Liver (tissue), 7 donors: ENCODE measurements at regions not wholly inside any gene's neighbourhood (a gene's known extent, or its start where the extent isn't known, plus 50 kb on each side); places are given as distances from the start of the nearest gene placed in this dataset.

ENCODE experiments used
- DNase-seq: peaks from one replicate; pipeline ENCODE4 v3.0.0-alpha.2; 2017; ENCODE audit warnings: low spot score
- H3K27ac ChIP-seq, 2 donors: one replicate each; pipeline ENCODE4 v1.7.0; 2013; ENCODE audit warnings: inconsistent platforms in 2 of 2, low read length in 2 of 2, control low read depth in 1 of 2, low read depth in 1 of 2, mild to moderate bottlenecking in 1 of 2
- H3K27me3 ChIP-seq, 4 donors: one replicate each; pipeline versions ENCODE4 v1.6.1 to v1.7.0; 2013; ENCODE audit warnings: low read length in 3 of 4, inconsistent platforms in 1 of 4, mild to moderate bottlenecking in 1 of 4, moderate library complexity in 1 of 4; ENCODE audit not compliant: control insufficient read depth in 4 of 4, insufficient read depth in 4 of 4
- H3K36me3 ChIP-seq, 4 donors: one replicate each; pipeline versions ENCODE4 v1.6.1 to v1.7.0; 2013; ENCODE audit warnings: low read length in 3 of 4, mild to moderate bottlenecking in 3 of 4, low read depth in 1 of 4, moderate library complexity in 1 of 4; ENCODE audit not compliant: control insufficient read depth in 4 of 4, insufficient read depth in 3 of 4
- H3K4me1 ChIP-seq, 4 donors: one replicate each; pipeline versions ENCODE4 v1.6.1 to v1.7.0; 2013; ENCODE audit warnings: low read length in 3 of 4, mild to moderate bottlenecking in 3 of 4, moderate library complexity in 1 of 4; ENCODE audit not compliant: control insufficient read depth in 4 of 4, insufficient read depth in 4 of 4
- H3K4me3 ChIP-seq, 3 donors: one replicate each; pipeline versions ENCODE4 v1.6.1 to v1.7.0; 2013; ENCODE audit warnings: low read length in 3 of 3, control low read depth in 1 of 3, low read depth in 1 of 3, mild to moderate bottlenecking in 1 of 3
- H3K9ac ChIP-seq, 2 donors: one replicate each; pipeline ENCODE4 v1.7.0; 2013; ENCODE audit warnings: low read length in 2 of 2, mild to moderate bottlenecking in 2 of 2, moderate library complexity in 2 of 2, control low read depth in 1 of 2, low read depth in 1 of 2
- H3K9me3 ChIP-seq, 4 donors: one replicate each; pipeline versions ENCODE4 v1.6.1 to v1.7.0; 2013; ENCODE audit warnings: low read length in 3 of 4; ENCODE audit not compliant: control insufficient read depth in 4 of 4
- EGR1 ChIP-seq, 2 donors: IDR thresholded peaks; 2 replicates each; pipeline ENCODE4 v1.6.1; 2016 to 2018; ENCODE audit warnings: antibody characterized with exemption in 2 of 2, low read depth in 2 of 2
- FOXA1 ChIP-seq: IDR thresholded peaks from 2 replicates; pipeline ENCODE4 v1.6.1; 2016; ENCODE audit warnings: antibody characterized with exemption
- FOXA2 ChIP-seq: IDR thresholded peaks from 2 replicates; pipeline ENCODE4 v1.6.1; 2016; ENCODE audit warnings: antibody characterized with exemption
- HNF4A ChIP-seq, 2 donors: conservative IDR thresholded peaks; 2 replicates each; pipeline ENCODE4 v1.6.1; 2016; ENCODE audit warnings: antibody characterized with exemption in 2 of 2, mild to moderate bottlenecking in 2 of 2
- HNF4G ChIP-seq: IDR thresholded peaks from 2 replicates; pipeline ENCODE4 v1.6.1; 2016; ENCODE audit warnings: antibody characterized with exemption
- NR2F2 ChIP-seq: IDR thresholded peaks from 2 replicates; pipeline ENCODE4 v1.6.1; 2016; ENCODE audit warnings: antibody characterized with exemption
- RAD21 ChIP-seq, 2 donors: IDR thresholded peaks; 2 replicates each; pipeline ENCODE4 v1.6.1; 2016; ENCODE audit warnings: antibody characterized with exemption in 2 of 2, mild to moderate bottlenecking in 2 of 2
- SP1 ChIP-seq: IDR thresholded peaks from 2 replicates; pipeline ENCODE4 v1.6.1; 2018; ENCODE audit warnings: antibody characterized with exemption, mild to moderate bottlenecking
- TAF1 ChIP-seq: conservative IDR thresholded peaks from 2 replicates; pipeline ENCODE4 v1.6.1; 2016; ENCODE audit warnings: antibody characterized with exemption, mild to moderate bottlenecking
- WGBS: extraction: QIAGEN DNeasy Blood & Tissue Kit; methylation state at CpG from one replicate; pipeline ENCODE4 v1.1.7; 2013; 5-methylcytosine and 5-hydroxymethylcytosine counted together
- TF ChIP-seq, protein P1 (sequence below): IDR thresholded peaks from 2 replicates; pipeline ENCODE4 v1.6.1; 2016; ENCODE audit warnings: antibody characterized with exemption, mild to moderate bottlenecking
- TF ChIP-seq, protein P2 (sequence below): IDR thresholded peaks from 2 replicates; pipeline ENCODE4 v1.6.1; 2016; ENCODE audit warnings: antibody characterized with exemption
- TF ChIP-seq, protein P3 (sequence below): IDR thresholded peaks from 2 replicates; pipeline ENCODE4 v1.6.1; 2016; ENCODE audit warnings: antibody characterized with exemption
- TF ChIP-seq, protein P4 (sequence below): IDR thresholded peaks from 2 replicates; pipeline ENCODE4 v1.6.1; 2016; ENCODE audit warnings: antibody characterized with exemption
- donor health status: healthy.
- donor health status: healthy.
- donor health status: healthy.
- donor health status: healthy.

DNA sequence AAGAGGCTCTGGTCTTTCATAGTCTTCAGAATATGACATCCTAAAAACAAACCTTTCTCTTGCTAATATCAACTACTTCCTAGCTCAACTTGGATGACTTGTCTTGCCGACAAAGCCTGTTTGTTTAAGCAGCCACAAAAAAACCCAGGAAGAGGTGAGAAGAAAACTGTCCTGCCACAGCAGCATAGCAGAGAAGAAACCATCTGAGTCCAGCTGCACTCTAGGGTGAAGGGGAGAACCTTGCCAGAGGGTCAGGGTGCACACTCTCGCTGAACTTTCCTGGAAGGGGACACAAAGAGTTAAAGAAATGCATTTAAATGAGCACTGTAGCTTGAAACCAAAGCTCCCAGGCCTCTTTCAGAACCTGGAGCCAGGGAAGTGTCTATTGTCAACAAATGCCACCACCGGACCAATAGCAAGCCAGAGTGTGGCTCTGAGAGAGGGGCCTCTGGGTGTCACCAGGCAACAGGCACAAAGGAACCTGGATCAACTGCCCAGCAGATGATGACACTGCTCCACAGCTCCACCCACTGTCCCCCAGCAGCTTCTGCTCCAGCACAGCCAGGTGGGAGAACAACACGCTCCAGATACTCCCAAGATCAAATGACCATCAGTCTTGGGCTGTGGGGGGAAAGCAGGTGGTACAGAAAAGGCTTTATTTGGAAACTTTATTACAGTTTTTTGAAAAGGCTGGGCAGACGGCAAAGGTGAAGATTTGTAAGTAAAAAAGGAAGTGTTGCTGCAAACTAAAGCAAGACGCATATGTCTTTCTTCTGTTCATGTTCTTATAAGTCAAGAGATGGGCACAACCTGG, 105.7 kb downstream of the RASSF10 start:
- WGBS = 80% methylated on average over 6 of the region's 6 CpGs
- Histone ChIP-seq H3K36me3 (no peaks in the 10 kb centered on the region), H3K27ac (no peak overlapping the region), H3K9ac (no peak overlapping the region), H3K9me3 (no peaks in the 10 kb centered on the region), H3K4me3 (no peak overlapping the region), H3K27me3 (no peaks in the 10 kb centered on the region), H3K4me1 (no peaks in the 10 kb centered on the region)
- peak; percentile 39 for DNase-seq
- TF ChIP-seq, protein P1, sequence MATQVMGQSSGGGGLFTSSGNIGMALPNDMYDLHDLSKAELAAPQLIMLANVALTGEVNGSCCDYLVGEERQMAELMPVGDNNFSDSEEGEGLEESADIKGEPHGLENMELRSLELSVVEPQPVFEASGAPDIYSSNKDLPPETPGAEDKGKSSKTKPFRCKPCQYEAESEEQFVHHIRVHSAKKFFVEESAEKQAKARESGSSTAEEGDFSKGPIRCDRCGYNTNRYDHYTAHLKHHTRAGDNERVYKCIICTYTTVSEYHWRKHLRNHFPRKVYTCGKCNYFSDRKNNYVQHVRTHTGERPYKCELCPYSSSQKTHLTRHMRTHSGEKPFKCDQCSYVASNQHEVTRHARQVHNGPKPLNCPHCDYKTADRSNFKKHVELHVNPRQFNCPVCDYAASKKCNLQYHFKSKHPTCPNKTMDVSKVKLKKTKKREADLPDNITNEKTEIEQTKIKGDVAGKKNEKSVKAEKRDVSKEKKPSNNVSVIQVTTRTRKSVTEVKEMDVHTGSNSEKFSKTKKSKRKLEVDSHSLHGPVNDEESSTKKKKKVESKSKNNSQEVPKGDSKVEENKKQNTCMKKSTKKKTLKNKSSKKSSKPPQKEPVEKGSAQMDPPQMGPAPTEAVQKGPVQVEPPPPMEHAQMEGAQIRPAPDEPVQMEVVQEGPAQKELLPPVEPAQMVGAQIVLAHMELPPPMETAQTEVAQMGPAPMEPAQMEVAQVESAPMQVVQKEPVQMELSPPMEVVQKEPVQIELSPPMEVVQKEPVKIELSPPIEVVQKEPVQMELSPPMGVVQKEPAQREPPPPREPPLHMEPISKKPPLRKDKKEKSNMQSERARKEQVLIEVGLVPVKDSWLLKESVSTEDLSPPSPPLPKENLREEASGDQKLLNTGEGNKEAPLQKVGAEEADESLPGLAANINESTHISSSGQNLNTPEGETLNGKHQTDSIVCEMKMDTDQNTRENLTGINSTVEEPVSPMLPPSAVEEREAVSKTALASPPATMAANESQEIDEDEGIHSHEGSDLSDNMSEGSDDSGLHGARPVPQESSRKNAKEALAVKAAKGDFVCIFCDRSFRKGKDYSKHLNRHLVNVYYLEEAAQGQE = no peak
- TF ChIP-seq TAF1 = no peak
- TF ChIP-seq HNF4G = no peak
- TF ChIP-seq FOXA2 = no peak
- TF ChIP-seq RAD21 (IDR thresholded peaks at IDR 0.05) = peak in 1 of 2 donors; percentile 14
- no peak for TF ChIP-seq FOXA1

DNA sequence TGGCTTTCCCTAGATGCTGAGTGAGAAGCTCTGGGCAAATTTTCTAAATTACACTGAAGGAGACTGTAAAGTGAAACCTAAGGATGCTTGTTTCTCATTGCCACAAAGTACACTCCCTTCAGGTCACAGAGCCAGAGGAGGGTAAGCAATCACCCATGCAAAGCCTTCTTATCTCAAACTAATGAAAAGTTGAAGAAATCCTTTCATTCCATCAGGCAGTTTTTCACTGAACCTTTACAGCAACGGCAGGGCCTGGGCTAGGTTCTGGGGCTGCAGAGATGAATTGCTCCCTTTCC, 106.2 kb downstream of the RASSF10 start:
- Histone ChIP-seq H3K4me3 (no peak overlapping the region), H3K27me3 (no peaks in the 10 kb centered on the region), H3K9ac (no peak overlapping the region), H3K9me3 (no peaks in the 10 kb centered on the region), H3K27ac (no peak overlapping the region), H3K36me3 (no peaks in the 10 kb centered on the region), H3K4me1 (no peaks in the 10 kb centered on the region)
- 0% methylated on average over 1 of the region's 1 CpG for WGBS
- DNase-seq = no peak
- TF ChIP-seq, protein P2, sequence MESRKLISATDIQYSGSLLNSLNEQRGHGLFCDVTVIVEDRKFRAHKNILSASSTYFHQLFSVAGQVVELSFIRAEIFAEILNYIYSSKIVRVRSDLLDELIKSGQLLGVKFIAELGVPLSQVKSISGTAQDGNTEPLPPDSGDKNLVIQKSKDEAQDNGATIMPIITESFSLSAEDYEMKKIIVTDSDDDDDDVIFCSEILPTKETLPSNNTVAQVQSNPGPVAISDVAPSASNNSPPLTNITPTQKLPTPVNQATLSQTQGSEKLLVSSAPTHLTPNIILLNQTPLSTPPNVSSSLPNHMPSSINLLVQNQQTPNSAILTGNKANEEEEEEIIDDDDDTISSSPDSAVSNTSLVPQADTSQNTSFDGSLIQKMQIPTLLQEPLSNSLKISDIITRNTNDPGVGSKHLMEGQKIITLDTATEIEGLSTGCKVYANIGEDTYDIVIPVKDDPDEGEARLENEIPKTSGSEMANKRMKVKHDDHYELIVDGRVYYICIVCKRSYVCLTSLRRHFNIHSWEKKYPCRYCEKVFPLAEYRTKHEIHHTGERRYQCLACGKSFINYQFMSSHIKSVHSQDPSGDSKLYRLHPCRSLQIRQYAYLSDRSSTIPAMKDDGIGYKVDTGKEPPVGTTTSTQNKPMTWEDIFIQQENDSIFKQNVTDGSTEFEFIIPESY = no peak
- TF ChIP-seq SP1 = no peak
- TF ChIP-seq EGR1 (IDR thresholded peaks at IDR 0.05; ENCODE audit: low read depth in 2 of 2) = no peak
- TF ChIP-seq FOXA1 = no peak
- TF ChIP-seq NR2F2 = no peak

DNA sequence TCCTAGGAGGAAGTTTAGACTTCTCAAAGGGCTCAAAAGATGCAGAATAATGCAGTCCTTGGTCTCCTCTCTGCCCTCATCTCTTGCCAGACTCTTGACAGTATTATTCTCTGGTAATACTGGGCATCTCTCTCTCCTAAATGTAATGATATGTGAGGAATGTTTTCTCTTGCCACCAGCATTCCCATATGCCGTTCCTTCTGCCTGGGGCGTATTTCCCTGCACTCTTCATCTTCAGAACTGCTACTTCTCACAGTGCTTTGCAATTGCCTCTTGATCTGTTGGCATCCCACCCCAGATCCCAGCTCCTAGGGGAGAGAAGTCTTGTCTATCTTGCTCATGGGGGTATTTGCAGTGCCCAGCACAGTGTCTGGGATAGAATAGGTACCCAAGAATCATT, 107.4 kb downstream of the RASSF10 start:
- Histone ChIP-seq H3K9me3 (no peaks in the 10 kb centered on the region), H3K4me1 (no peaks in the 10 kb centered on the region), H3K36me3 (no peaks in the 10 kb centered on the region), H3K27ac (no peak overlapping the region), H3K27me3 (no peaks in the 10 kb centered on the region), H3K9ac (no peak overlapping the region), H3K4me3 (no peak overlapping the region)
- WGBS = 91% methylated on average over 2 of the region's 2 CpGs
- DNase-seq = no peak
- TF ChIP-seq, protein P1 = no peak
- TF ChIP-seq, protein P3, sequence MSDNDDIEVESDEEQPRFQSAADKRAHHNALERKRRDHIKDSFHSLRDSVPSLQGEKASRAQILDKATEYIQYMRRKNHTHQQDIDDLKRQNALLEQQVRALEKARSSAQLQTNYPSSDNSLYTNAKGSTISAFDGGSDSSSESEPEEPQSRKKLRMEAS = no peak
- TF ChIP-seq TAF1 = no peak
- no peak for TF ChIP-seq NR2F2
- TF ChIP-seq SP1 = no peak
- TF ChIP-seq, protein P2 = no peak
- no peak for TF ChIP-seq RAD21 (IDR thresholded peaks at IDR 0.05)
- TF ChIP-seq HNF4A (conservative IDR thresholded peaks at IDR 0.05) = no peak
- TF ChIP-seq, protein P4, sequence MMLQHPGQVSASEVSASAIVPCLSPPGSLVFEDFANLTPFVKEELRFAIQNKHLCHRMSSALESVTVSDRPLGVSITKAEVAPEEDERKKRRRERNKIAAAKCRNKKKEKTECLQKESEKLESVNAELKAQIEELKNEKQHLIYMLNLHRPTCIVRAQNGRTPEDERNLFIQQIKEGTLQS = no peak
- TF ChIP-seq HNF4G = no peak
